B cell (primary cell): ENCODE measurements at regions not wholly inside any gene's neighbourhood (a gene's known extent, or its start where the extent isn't known, plus 50 kb on each side); places are given as distances from the start of the nearest gene placed in this dataset.
A peak's percentile ranks its signal among the peaks of the same experiment; 100 is the strongest.
"Not testable (repeated sequence)": the region's sequence is repeated elsewhere in the genome, so short reads cannot be mapped to it uniquely, and the experiment has no call there.

Experiments
- ATAC-seq: fragments of 200-7000 bp; cut with Tn5 transposase; one replicate; pipeline ENCODE4 v1.10.0; 2021; ENCODE audit warnings: low read depth, mild to moderate bottlenecking, moderate number of reproducible peaks, moderate library complexity
- CTCF ChIA-PET: fragments of 350-600 bp; sonication (Branson Sonifier 250); formaldehyde crosslinking; loops from one replicate; lab custom pipeline; 2021; ENCODE audit warnings: antibody characterized with exemption, inconsistent platforms; lab: Charles Lee
- POLR2A ChIA-PET: fragments of 350-600 bp; sonication (Branson Sonifier 250); formaldehyde crosslinking; loops from one replicate; lab custom pipeline; 2021; ENCODE audit warnings: antibody characterized with exemption; lab: Charles Lee
- DNase-seq: peaks from one replicate; pipeline ENCODE4 v3.0.0; 2013
- H2AFZ ChIP-seq: 2 replicates; pipeline ENCODE4 v1.6.1; 2012; ENCODE audit warnings: mild to moderate bottlenecking, low read depth, low read length; ENCODE audit not compliant: insufficient read depth, poor library complexity, severe bottlenecking
- H3K27ac ChIP-seq, 2 donors: 1 replicate in 1 of 2; 2 replicates in 1 of 2; pipeline ENCODE4 v1.5.1; 2012 to 2013; ENCODE audit warnings: low read length in 2 of 2, mild to moderate bottlenecking in 2 of 2, moderate library complexity in 1 of 2
- H3K27me3 ChIP-seq, 4 experiments: fragments of 200-600 bp in 1 of 4; sonication (generic) in 1 of 4; replicated peaks in 1 of 4; 1 replicate in 2 of 4; 2 replicates in 2 of 4; pipeline versions ENCODE4 v1.6.1 to v1.7.0; 2013 to 2016; ENCODE audit warnings: low read length in 3 of 4, mild to moderate bottlenecking in 2 of 4, mixed read lengths in 1 of 4, moderate library complexity in 1 of 4; ENCODE audit not compliant: insufficient read depth in 4 of 4, control insufficient read depth in 3 of 4; ENCODE audit errors: control extremely low read depth in 1 of 4
- H3K36me3 ChIP-seq, 2 experiments: replicated peaks in 1 of 2; 1 replicate in 1 of 2; 2 replicates in 1 of 2; pipeline versions ENCODE4 v1.6.1 to v1.7.1; 2013; ENCODE audit warnings: low read length in 1 of 2; ENCODE audit not compliant: insufficient read depth in 2 of 2, control insufficient read depth in 1 of 2; ENCODE audit errors: control extremely low read depth in 1 of 2, extremely low read depth in 1 of 2
- H3K4me1 ChIP-seq, 2 donors: fragments of 200-600 bp in 1 of 2; sonication (generic) in 1 of 2; 1 replicate in 1 of 2; 2 replicates in 1 of 2; pipeline versions ENCODE4 v1.5.1 to v1.6.1; 2013 to 2017; ENCODE audit warnings: low read length in 2 of 2; ENCODE audit not compliant: control insufficient read depth in 2 of 2, insufficient read depth in 2 of 2
- H3K4me2 ChIP-seq: replicated peaks from 2 replicates; pipeline ENCODE3; 2012; ENCODE audit warnings: mild to moderate bottlenecking, low read depth, low read length; ENCODE audit not compliant: poor library complexity, severe bottlenecking
- H3K4me3 ChIP-seq, 5 experiments: fragments of 200-600 bp in 1 of 5; sonication (generic) in 1 of 5; 1 replicate in 3 of 5; 2 replicates in 2 of 5; pipeline versions ENCODE4 v1.5.1 to v1.7.0; 2011 to 2016; ENCODE audit warnings: low read length in 4 of 5, mild to moderate bottlenecking in 4 of 5, low read depth in 2 of 5, control low read depth in 1 of 5, moderate library complexity in 1 of 5; ENCODE audit not compliant: insufficient read depth in 1 of 5; ENCODE audit errors: control extremely low read depth in 1 of 5, extremely low read depth in 1 of 5
- H3K79me2 ChIP-seq: fragments of 200-600 bp; sonication (generic); one replicate; pipeline ENCODE4 v1.6.0; 2016; ENCODE audit warnings: low read length; ENCODE audit not compliant: control insufficient read depth, insufficient read depth
- H3K9ac ChIP-seq: fragments of 200-600 bp; sonication (generic); 2 replicates; pipeline ENCODE4 v1.6.1; 2017; ENCODE audit warnings: mild to moderate bottlenecking, low read length, moderate library complexity
- H3K9me3 ChIP-seq, 3 donors: one replicate each; pipeline versions ENCODE4 v1.6.1 to v1.7.1; 2013; ENCODE audit warnings: low read length in 2 of 3; ENCODE audit not compliant: control insufficient read depth in 2 of 3, insufficient read depth in 1 of 3; ENCODE audit errors: control extremely low read depth in 1 of 3
- H4K20me1 ChIP-seq: 2 replicates; pipeline ENCODE4 v1.6.0; 2012; ENCODE audit warnings: mild to moderate bottlenecking, low read length; ENCODE audit not compliant: insufficient read depth, control insufficient read depth, poor library complexity, severe bottlenecking
- H3K27ac Mint-ChIP-seq: one replicate; pipeline ENCODE4 v1.8.0; 2021; ENCODE audit warnings: mixed read lengths
- H3K27me3 Mint-ChIP-seq: one replicate; pipeline ENCODE4 v1.8.0; 2021; ENCODE audit warnings: mixed read lengths
- H3K4me1 Mint-ChIP-seq: one replicate; pipeline ENCODE4 v1.8.0; 2021; ENCODE audit warnings: mixed read lengths
- H3K4me3 Mint-ChIP-seq: one replicate; pipeline ENCODE4 v1.8.0; 2021; ENCODE audit warnings: mixed read lengths
- H3K9me3 Mint-ChIP-seq: one replicate; pipeline ENCODE4 v1.8.0; 2022; ENCODE audit warnings: mixed read lengths; ENCODE audit not compliant: insufficient read depth
- EZH2 ChIP-seq: IDR thresholded peaks from 2 replicates; pipeline ENCODE4 v1.6.1; 2012; ENCODE audit warnings: borderline replicate concordance, low read depth, mild to moderate bottlenecking, moderate library complexity, low read length; ENCODE audit not compliant: insufficient read depth, poor library complexity, severe bottlenecking
- WGBS: methylation state at CpG from one replicate; pipeline ENCODE4 v1.1.5; 2013; ENCODE audit warnings: missing lambda C conversion rate; ENCODE audit not compliant: insufficient coverage; 5-methylcytosine and 5-hydroxymethylcytosine counted together
- intact Hi-C: fragments of 100-400 bp; cut with micrococcal nuclease; formaldehyde crosslinking; loops from one replicate; pipeline ENCODE4 v1.10.0; 2022
- TF ChIP-seq, protein P1 (sequence below): fragments of 200-600 bp; IDR thresholded peaks from one replicate; pipeline ENCODE4 v1.8.0; 2022; ENCODE audit warnings: antibody characterized with exemption, mild to moderate bottlenecking

DNA sequence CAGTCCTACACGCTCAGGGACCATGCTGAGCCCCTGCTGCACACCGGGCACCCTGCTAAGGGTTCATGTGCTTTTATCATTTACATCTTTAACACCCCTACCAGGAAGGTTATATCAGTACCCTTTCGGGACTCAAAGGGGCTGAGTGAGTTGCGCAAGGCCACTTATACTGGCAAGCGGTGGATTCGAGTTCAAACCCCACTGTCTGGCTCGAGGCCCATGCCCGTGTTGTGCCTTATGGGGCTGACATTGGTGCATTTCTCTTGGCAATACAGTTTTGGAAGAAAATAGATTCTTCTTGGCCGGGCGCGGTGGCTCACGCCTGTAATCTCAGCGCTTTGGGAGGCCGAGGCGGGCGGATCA is 69.5 kb upstream of the MAP4K4 start:
- Histone ChIP-seq H3K9ac (no peak overlapping the region), H3K79me2 (no peaks in the 10 kb centered on the region), H3K27ac (no peak overlapping the region), H3K36me3 (no peaks in the 10 kb centered on the region), H3K4me3 (no peak overlapping the region), H3K4me1 (peaks cover 18 to 28% of the 10 kb centered on the region in 2 donors), H3K9me3 (peaks cover 0 to 11% (median 0%) of the 10 kb centered on the region in 3 donors), H3K27me3 (no peaks in the 10 kb centered on the region), H3K4me2 (no peak overlapping the region), H4K20me1 (no peaks in the 10 kb centered on the region), H2AFZ (no peak overlapping the region)
- peaks cover 34% of the 10 kb centered on the region for H3K4me1 Mint-ChIP-seq
- H3K27ac Mint-ChIP-seq, result peak overlapping the region; percentile 48
- no peak for ATAC-seq
- no peaks in the 10 kb centered on the region for H3K27me3 Mint-ChIP-seq
- 97% methylated on average over 8 of the region's 16 CpGs for WGBS
- TF ChIP-seq, protein P1, sequence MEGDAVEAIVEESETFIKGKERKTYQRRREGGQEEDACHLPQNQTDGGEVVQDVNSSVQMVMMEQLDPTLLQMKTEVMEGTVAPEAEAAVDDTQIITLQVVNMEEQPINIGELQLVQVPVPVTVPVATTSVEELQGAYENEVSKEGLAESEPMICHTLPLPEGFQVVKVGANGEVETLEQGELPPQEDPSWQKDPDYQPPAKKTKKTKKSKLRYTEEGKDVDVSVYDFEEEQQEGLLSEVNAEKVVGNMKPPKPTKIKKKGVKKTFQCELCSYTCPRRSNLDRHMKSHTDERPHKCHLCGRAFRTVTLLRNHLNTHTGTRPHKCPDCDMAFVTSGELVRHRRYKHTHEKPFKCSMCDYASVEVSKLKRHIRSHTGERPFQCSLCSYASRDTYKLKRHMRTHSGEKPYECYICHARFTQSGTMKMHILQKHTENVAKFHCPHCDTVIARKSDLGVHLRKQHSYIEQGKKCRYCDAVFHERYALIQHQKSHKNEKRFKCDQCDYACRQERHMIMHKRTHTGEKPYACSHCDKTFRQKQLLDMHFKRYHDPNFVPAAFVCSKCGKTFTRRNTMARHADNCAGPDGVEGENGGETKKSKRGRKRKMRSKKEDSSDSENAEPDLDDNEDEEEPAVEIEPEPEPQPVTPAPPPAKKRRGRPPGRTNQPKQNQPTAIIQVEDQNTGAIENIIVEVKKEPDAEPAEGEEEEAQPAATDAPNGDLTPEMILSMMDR, result no peak
- no peak for TF ChIP-seq EZH2
- CTCF ChIA-PET, result no interaction called here
- H3K4me3 Mint-ChIP-seq, result no peak overlapping the region
- intact Hi-C loops, result no loop called here
- POLR2A ChIA-PET, result no interaction called here
- DNase-seq, result no peak
- H3K9me3 Mint-ChIP-seq, result peaks cover 7% of the 10 kb centered on the region

DNA sequence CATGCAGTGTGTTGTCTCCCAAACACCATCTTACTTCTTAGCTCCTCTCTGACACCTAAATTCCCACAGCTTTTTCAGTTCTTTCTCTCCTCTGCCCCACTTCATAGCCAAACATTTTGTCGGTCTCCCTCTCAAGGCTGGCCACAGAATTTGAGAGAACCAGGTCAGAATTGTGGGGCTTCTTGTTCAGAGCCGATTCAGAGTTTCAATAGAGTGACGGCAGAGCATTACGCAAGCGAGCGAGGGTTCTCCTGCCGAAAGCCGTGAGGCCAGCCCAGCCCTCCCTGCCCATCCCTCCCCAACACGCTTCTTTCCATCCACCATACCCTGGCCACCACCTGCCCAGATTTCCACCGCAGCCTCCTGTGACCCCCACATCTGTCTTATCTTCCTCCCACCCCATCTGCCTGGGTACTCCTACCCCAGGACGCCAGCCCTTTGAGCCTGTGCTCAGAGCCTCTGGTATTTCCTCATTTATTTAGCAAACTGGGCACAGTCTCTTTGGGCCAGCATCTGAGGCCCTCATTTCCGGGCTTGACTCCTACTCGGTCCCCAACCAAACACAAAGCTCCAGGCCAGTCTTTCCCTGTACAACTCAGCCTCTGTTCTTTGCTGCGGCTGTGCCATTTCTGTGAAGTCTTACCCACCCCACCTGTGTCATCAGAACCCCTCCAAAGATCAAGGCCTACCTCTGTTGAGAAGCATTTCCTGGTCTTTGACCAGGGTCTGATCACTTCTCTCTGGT is 70.0 kb upstream of the MAP4K4 start:
- H3K9me3 ChIP-seq, result peaks cover 0 to 13% (median 0%) of the 10 kb centered on the region in 3 donors
- Mint-ChIP-seq H3K4me1 (peaks cover 40% of the 10 kb centered on the region), H3K4me3 (no peak overlapping the region), H3K27ac (peak overlapping the region; percentile 48), H3K27me3 (no peaks in the 10 kb centered on the region), H3K9me3 (peaks cover 7% of the 10 kb centered on the region)
- DNase-seq (no peak), ATAC-seq (no peak)
- H3K4me3 ChIP-seq, result no peak overlapping the region
- H3K36me3 ChIP-seq, result no peaks in the 10 kb centered on the region
- TF ChIP-seq EZH2, result no peak
- TF ChIP-seq, protein P1, result no peak
- no peaks in the 10 kb centered on the region for H4K20me1 ChIP-seq
- no peak overlapping the region for H3K27ac ChIP-seq
- ChIA-PET POLR2A (no interaction called here), CTCF (no interaction called here)
- H3K27me3 ChIP-seq, result no peaks in the 10 kb centered on the region
- H3K4me1 ChIP-seq, result peaks cover 23 to 33% of the 10 kb centered on the region in 2 donors
- no peaks in the 10 kb centered on the region for H3K79me2 ChIP-seq
- intact Hi-C loops, result no loop called here
- no peak overlapping the region for H2AFZ ChIP-seq
- H3K4me2 ChIP-seq, result no peak overlapping the region
- WGBS, result 99% methylated on average over 11 of the region's 14 CpGs
- H3K9ac ChIP-seq, result no peak overlapping the region

DNA sequence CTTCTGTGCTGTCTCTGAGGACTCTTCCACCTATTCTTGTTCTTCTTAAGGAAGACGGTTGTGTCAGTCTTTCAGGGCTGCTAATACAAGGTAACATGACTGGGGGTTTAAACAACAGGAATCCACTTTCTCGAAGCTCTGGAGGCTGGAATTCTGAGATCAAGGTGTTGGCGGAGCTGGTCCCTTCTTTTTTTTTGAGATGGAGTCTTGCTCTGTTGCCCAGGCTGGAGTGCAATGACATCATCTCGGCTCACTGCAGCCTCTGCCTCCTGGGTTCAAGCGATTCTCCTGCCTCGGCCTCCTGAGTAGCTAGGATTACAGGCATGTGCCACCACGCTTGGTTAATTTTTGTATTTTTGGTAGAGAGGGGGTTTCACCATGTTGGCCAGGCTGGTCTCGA is 71.7 kb upstream of the MAP4K4 start:
- CTCF ChIA-PET, result interaction anchor here (1.4 kb wide), 1 partner anchor 206 kb away, joined by 3 read pairs; no protein-coding TSS in a partner anchor

More for the DNA sequence above, 71.7 kb upstream of the MAP4K4 start:
- ATAC-seq, H3K27me3 ChIP-seq, H3K27ac ChIP-seq, POLR2A ChIA-PET, H3K9me3 Mint-ChIP-seq, H3K79me2 ChIP-seq, H4K20me1 ChIP-seq, H3K4me2 ChIP-seq, H3K27me3 Mint-ChIP-seq, DNase-seq, intact Hi-C loops, H3K36me3 ChIP-seq, H3K4me3 ChIP-seq, H3K9ac ChIP-seq: not testable (repeated sequence)
- Histone ChIP-seq H2AFZ (peak overlapping the region; percentile 20), H3K4me1 (peaks cover 34 to 46% of the 10 kb centered on the region in 2 donors), H3K9me3 (peaks cover 0 to 16% (median 0%) of the 10 kb centered on the region in 3 donors)
- peak overlapping the region; percentile 73 for H3K4me3 Mint-ChIP-seq
- 100% methylated on average over 4 of the region's 8 CpGs for WGBS
- peaks cover 53% of the 10 kb centered on the region for H3K4me1 Mint-ChIP-seq
- peak overlapping the region; percentile 88 for H3K27ac Mint-ChIP-seq
